ENCODE measurements at regions not wholly inside any gene's neighbourhood (a gene's known extent, or its start where the extent isn't known, plus 50 kb on each side); places are given as distances from the start of the nearest gene placed in this dataset.
"Not testable (repeated sequence)": the region's sequence is repeated elsewhere in the genome, so short reads cannot be mapped to it uniquely, and the experiment has no call there.

DNA sequence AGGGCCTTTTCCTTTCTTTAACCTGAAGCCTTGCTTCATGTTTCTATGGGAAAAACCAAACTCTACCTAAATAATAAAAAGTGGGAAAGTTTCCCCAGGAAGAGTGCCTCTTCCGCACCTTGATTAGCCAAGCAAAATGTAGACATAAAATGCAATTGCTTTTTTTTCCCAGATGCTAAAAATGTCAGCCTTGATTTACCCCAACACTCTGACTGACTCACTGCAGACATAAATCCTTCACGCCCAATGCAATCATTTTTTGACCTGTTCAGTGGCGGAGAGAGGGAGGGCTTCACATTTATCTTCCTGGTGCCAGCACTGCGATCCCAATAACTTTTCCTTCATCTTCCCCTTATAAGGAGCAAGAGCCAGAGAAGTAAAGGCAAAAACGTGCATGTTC is 261.5 kb downstream of the SEC16B start:
- no peak for DNase-seq

DNA sequence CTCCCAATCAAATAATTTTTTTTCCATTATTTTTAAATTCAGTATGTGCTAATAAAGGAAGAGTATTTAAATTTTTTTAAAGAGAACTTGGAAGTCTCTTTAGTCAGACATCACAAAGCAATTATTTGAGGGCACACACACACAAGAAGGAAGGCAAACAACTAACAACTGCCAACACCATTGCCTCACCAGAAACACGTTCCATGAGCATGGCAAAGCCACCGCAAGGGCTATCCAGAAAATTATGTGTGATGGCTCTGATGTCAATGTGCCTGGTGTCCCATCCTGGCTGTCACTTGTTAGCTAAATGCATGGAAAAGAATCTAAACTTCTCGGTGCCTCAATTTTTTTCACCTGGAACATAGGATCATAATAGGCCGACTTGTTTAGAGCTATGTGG is 262.9 kb downstream of the SEC16B start:
- DNase-seq, result no peak

DNA sequence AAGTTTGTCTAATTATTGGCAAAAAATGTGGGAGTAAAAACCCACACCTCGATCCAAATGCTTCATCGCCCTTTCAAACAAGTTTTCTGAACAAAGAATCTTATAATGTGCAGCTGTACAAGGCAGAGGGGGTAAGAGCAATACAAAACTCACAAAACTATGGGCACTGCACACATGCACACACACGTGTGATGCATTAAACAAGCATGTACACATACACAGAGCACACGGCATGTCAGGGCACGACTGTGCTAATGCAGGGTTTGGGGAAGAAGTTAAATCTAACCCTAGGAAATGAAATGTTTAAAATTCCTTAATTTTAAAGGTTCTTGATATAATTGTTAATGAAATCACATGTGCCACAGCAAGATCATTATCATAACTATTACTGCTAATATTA is 264.0 kb downstream of the SEC16B start:
- no peak for DNase-seq

DNA sequence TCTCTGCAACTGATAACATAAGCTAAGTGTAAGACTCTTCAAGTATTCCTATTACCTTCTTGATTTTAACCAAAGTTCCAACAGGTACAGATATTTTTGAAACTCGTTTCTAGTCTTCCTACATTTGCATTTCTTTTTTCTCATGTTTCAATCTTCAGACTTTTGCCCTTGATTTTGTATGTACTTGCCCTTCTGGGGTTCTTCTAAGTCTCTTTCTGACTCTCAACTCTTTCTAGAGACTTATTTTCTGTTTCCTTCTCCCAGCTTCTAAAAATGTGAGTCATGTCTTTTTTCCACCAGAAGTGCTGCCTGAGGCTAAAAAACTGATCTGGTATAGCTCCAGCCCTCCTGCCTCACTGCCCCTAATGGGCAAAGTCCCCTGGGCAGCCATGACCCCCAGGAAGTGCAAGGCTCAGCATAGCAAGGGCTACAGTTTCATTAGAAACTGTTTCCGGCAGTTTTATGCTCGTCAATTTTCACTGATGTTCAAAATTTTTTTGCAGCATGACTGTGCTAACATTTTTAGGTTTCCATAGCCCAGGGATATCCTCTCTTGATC is 265.9 kb downstream of the SEC16B start:
- no peak for DNase-seq

DNA sequence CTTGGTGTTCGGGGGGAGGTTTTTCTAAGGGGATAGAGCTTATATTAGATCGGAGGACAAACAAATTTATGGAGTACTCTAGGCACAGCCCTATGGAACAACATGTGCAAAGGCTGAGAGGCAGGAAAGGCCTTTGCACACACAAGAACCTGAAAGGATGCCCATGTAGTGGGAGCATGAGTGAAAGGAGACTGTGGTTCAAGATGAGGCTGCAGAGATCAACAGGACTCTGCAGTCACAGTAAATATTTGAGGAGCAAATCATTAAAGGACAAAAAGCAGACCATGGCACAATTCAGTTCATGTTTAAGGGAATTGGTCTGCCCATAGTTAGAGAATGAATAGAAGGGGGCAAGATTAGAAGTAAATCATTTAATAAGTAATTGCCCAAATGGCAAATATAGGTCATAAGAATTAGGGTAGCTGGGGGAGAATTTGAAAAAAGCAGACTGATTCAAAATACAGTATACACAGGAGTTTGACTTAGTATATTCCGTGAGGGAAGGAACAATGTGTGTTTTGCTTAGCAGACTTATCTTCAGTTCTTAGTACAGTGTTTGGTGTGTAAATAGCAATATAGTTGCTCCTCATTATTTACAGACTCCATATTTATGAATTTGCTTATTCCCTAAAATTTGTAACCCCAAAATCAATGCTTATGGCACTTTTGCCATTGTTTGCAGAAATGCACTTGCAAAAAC is 268.1 kb downstream of the SEC16B start:
- DNase-seq, result no peak

DNA sequence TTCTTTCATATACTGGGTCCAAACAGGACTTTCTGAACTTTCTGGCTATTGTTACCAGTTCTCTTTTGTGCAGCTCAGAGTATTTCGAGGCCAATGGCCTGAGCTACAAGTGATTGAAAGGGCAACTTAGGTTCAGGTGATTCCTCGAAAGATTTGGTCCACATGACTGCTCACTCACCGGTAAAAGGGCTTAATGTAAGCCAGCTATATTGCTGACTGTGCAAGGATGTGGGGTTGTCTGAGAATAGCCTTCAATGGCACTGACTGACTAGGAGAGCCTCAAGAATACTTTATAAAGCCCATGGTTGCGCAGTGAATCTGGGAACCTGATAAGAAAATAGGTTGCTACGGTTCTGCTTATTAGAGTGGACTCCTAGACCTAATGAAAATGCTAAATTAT is 269.0 kb downstream of the SEC16B start:
- DNase-seq, result no peak

DNA sequence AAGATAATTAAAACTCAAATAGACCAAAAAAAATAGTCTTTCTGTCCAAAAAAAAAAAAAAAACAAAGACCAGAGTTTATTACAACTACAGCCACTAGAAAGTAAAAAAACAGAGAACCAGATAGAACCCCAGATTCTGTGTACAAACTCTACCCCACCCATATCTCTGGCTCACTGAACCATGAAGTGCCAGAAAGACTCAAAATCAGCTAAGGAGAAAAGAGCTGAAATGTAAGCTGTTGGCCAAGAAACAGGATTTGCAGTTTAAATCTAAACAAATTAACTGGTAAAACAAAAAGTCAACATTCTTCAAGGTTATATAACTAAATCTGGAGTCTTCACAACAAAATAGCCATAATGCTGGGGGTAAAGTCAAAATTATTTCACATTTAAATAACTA is 278.9 kb downstream of the SEC16B start:
- no peak for DNase-seq

DNA sequence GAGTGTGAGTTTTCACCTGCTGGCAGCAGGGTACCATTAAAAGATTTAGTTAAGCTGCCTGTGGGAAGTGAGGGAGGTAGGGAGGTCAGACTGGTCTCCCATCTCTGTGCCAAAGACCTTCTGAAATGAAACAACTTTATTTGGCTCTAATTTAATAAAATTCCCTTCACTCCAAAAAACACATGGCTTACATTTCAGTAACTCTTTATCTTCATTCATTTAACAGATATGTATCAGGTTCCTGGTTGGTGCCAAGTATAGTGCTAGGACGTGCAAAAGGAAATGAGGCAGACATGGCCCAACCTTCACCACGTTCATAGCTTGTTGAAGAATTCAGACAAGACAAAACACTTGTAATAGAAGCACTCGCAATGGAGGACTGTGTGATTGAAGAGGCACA is 282.3 kb downstream of the SEC16B start:
- no peak for DNase-seq

DNA sequence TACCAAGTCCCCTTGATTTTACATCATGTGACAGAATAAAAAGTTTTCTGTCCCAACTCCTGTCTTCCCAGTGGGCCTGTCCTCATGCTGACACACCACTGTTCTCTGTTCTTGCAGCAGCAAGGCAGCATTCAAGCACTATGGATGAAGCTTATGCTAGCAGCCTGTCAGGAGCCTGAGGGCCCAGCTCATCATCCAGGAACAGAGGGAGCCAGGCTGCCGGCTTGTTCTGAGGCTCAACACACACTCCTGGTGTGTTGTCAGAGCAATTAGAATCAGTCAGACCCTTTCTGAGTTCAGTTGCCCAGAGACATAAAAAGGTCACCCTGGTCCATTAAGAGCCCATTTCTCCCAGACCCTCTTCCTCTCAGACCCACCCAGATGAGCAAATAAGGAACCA is 282.9 kb downstream of the SEC16B start:
- DNase-seq, result no peak

DNA sequence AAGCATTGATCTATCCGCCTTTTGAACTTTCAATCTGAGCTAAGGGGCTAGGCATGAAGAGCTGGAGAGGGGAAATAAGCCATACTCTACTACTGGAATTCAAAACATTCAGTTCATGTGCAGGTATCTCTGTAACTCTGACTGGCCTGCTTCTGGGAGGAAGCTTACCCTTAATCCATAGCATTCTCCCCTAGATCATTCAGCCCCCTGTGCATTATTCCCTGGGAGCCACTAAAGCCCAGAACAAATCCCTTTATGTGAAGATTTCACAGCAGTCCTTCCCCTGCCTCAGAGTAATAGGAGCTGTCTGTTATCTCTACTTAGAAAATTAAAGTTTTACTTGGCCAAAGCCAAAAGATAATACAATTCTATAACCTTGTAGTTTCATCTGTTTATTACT is 300.7 kb downstream of the SEC16B start:
- DNase-seq, result no peak

DNA sequence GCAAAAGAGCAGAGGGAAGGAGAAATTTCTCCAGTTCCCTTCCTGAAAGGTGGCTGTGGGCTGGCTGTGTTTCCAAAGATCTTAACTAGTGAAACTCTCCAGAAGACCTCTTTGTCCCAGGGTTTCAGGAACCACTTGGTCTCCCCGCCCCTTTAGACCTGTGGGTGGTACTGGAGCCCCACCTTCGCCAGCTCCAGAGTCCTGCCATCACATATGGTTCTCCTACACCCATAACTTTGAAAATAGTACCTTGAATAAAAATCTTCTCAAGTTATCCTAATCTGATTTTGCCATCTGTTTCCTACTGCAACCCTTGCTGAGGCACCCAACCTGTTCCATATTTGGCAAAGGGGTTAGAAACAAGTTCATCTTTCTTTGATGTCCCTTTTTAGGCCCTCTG is 303.9 kb downstream of the SEC16B start:
- no peak for DNase-seq

DNA sequence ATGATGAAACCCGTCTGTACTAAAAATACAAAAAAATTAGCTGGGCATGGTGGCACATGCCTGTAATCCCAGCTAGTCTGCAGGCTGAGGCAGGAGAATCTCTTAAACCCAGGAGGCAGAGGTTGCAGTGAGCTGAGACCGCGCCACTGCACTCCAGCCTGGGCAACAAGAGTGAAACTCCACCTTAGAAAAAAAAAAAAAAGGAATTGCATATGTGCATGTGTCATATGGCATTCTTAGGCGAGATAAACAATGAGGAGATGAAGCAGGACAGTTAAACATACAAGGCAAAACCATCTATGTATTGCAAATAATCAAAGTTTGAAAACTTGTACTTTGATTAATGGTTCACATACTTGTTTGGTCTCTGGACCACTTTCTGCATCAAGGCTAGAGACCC is 305.1 kb downstream of the SEC16B start:
- not testable (repeated sequence) for DNase-seq

DNA sequence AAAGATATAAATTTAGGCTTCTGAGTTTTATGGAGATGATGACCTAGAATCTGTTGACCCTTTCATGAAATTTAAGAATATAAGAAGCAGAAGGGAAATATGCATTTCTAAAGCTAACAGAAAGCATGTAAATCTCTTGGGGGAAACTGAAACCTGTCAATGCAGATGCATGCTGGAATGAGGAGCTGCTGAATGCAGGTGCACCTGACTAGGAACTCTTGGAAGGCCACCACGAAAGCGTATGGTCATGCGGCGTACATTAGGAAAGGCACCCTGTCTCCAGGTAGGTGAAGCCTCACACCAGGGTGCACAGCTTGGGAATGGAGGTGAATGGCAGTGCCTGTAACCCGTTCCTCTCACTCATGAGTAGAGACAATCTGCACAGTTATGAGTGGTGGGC is 309.7 kb downstream of the SEC16B start:
- no peak for DNase-seq

DNA sequence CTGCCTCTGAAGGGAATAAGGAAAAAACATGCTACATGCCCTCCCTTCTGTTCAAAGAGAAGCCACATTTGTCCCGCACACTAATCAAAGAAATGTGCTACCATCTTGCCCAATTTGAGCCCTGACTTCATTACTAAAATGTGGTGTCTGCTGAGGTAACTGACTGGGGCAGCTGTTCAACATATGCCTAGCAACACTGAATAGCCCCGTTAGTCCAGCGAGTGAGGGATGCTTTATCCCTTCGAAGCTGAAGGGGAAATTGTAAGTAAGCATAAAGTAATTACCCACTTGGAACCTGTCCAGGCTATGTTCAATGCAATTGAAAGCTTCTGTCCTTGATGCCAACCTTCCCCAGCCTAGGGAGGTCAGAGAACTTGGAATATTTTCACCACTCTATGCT is 310.6 kb downstream of the SEC16B start:
- DNase-seq, result no peak

DNA sequence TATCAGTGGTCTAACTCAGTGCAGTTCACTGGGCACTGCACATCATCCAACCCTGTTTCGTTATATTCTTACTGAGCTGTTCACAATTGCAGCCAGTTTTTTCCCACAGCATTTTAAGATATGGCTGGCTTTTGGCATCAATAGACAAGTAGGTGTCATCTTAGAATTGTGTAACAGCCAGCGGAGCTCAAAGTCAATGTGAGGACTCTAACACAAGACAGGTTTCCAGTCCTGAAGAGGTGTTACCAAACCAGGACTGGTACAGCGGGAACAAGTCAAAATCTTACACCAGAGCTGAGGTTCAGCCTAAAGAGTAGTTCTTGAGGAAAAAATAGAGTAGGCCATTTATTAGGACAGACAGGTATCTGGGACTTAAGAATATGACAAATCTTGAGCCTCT is 313.3 kb downstream of the SEC16B start:
- no peak for DNase-seq

DNA sequence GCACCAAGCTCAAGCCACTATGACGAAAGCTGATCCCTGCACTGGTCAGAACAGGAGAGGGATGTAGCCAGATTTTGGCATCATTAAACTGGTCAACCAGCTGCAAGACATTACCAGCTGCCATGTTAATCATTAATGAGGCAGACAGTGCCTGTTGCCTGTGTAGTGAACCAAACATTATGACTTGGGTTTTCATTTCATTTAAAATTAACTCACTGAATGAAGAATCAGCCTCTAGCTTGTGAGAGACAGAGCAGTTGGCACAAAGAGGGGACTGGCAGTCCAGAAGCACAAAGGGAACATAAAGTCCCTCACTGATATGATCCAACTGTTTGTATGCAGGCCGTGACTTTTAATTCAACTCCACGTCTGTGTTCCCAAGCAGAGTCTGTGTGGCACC is 318.9 kb downstream of the SEC16B start:
- no peak for DNase-seq

DNA sequence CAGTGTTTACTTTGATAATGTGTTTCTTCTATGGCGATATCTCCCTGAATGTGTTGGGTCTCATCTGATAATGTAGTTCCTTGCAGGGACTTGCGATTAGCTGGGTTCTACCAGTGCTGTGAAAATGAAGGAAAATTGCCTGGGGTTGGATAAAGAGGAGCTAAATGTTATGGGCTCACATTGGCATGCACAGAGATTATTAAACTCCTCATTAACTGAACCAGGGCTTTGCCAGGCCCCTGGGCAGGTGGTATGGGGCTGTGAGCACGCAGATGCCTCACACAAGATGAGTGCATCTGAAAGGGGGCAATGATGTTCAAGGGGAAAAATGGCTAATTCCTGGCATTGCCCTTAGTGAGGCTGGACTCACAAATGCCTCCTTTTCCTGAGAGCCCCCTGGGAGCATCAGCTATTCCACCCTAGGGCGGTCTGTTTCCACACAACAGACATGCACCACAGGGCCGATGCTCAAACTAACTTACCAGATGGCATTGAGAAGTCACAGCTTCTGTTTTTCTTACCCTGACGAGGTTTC is 321.1 kb downstream of the SEC16B start:
- no peak for DNase-seq

DNA sequence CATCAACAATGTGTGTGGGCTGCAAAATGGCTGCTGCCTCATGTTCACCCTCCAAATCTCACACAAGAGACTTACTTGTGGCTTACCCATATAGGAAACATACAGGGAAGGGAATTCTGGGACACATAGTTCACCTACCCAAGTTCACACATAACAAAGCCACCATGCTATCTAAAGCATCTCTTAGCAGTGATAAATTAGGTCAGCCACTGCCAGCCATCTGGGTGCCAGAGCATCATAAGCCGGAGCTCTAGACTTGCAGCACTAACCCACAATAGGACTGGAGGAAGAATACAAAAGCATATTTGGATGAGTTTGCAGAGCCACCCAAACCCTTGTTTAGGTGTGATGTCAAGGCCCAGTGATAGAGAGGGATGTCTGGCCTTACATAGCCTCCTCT is 321.7 kb downstream of the SEC16B start:
- DNase-seq, result no peak

DNA sequence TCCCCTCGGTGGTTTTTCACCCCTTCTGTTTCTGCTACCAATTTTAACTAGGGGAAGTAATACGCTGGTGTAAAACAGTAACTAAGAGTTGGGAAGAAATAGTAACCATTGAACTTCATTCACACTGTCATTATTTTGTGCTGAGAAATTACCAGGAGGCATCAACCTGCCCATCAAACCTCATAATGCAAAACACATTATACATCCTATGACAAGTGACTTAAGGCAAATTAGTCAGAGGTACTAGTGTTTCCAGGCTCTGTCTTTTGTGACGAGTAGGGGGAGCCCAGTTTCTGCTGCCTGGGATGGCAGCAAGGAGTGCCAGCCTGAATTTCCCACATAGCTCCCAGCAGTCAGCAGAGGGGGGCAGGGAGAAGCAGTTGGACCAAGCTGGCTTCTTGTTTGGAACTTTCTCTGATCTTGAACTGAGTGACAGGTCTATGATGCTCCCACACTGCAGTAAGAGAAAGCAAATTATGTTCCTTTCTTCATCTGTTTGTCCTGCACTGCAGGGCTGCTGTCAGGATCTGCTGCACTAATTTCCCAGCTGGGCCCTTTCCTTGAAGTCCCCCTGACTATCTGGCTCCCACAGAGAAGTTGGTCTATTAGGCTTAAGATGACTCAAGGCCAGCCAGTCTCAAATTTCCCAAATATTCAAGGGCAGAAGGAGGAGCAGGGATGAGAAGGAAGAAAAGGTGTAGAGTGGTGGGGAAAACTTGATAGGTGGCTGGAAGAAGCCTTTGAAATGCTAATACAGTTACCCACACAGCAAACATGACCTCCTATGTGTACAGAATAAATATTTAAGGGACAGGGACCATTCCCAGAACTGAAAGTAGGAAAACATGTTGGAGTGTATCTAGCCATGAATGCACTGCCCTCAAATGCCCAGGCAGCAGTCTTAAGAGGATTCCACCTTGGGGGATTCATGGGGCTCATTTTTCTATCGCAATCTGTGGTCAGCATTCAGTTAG is 322.8 kb downstream of the SEC16B start:
- no peak for DNase-seq

DNA sequence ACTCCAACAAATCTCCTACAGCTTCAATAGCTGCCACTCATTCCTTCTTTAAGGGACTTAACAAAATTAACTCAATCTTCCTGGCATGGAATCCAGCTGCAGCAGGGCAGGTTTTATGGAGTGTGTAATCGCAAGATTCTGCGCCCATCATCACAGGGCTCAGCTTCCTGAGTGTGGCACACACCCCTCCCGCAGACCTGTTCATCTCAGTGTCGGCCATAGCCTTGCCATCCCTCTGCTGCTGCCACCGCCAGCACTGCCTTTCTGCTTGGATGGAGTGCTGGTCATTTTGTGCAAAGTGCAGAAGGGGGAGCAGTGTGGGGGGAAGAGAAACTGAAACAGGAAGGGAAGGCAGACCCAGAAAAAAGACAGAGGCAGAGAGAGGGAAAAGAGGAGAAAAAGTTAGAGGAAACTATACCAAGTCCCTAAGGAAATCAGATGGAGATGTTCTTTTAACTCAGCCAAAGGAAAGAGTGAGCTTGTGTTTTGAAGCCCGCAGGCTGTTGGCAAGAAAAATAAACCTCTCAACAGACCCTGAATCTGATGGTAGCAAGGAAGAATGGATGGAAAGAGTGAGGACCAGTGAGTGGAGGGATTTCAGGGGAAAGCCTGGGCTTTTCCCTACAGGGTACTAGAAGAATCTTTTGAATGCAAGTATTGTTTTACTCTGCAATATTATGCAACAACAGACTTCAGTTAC is 324.2 kb downstream of the SEC16B start:
- DNase-seq, result no peak

DNA sequence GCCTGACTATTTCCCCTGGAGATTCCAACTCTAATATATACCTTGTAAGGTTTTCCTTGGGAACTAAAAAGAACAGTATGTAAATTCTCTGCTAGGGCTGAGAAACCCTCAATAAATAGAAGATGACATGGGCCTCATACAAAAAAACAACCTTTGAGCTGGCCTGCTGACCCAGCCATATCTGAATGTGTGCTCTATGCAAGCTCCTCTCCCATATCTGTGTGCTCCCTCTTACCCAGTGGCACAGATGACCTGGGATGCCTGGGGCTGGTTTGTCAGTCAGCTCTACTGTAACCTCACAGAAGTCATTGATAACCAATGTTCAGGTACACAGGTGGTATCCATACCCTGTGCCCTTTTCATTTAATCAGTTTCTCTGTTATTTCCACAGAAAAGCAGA is 329.2 kb downstream of the SEC16B start:
- no peak for DNase-seq

DNA sequence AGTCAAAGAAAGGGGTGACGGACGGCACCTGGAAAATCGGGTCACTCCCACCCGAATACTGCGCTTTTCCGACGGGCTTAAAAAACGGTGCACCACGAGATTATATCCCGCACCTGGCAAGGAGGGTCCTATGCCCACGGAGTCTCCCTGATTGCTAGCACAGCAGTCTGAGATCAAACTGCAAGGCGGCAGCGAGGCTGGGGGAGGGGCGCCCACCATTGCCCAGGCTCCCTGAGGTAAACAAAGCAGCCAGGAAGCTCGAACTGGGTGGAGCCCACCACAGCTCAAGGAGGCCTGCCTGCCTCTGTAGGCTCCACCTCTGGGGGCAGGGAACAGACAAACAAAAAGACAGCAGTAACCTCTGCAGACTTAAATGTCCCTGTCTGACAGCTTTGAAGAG is 335.7 kb downstream of the SEC16B start:
- not testable (repeated sequence) for DNase-seq

Measured in COR-L47 (cell line).